ENCODE measurements at regions not wholly inside any gene's neighbourhood (a gene's known extent, or its start where the extent isn't known, plus 50 kb on each side); places are given as distances from the start of the nearest gene placed in this dataset.

DNA sequence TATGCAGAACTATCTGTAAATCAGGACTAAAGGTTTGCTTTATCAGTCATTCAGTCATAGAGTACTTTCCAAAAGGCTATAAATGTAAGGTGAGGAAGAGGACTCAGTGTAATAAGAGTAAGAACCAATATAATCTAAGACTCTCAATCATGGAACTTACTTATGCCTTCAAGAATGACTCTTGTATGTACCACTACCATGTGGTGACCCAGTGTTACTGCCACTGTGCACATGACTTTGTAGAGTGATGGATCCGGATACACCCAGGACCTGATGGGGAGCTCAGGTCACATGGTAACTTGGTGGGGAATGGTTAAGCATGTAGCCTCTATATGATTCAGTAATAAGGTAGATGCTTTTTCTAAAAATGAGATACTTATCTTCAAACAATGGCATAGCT is 2099.8 kb downstream of the MRPL39 start:
- TF ChIP-seq, protein P1, sequence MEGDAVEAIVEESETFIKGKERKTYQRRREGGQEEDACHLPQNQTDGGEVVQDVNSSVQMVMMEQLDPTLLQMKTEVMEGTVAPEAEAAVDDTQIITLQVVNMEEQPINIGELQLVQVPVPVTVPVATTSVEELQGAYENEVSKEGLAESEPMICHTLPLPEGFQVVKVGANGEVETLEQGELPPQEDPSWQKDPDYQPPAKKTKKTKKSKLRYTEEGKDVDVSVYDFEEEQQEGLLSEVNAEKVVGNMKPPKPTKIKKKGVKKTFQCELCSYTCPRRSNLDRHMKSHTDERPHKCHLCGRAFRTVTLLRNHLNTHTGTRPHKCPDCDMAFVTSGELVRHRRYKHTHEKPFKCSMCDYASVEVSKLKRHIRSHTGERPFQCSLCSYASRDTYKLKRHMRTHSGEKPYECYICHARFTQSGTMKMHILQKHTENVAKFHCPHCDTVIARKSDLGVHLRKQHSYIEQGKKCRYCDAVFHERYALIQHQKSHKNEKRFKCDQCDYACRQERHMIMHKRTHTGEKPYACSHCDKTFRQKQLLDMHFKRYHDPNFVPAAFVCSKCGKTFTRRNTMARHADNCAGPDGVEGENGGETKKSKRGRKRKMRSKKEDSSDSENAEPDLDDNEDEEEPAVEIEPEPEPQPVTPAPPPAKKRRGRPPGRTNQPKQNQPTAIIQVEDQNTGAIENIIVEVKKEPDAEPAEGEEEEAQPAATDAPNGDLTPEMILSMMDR (IDR thresholded peaks at IDR 0.05; ENCODE audit: control insufficient read depth, insufficient read depth, low read depth, low read length, missing control alignments) = no peak

DNA sequence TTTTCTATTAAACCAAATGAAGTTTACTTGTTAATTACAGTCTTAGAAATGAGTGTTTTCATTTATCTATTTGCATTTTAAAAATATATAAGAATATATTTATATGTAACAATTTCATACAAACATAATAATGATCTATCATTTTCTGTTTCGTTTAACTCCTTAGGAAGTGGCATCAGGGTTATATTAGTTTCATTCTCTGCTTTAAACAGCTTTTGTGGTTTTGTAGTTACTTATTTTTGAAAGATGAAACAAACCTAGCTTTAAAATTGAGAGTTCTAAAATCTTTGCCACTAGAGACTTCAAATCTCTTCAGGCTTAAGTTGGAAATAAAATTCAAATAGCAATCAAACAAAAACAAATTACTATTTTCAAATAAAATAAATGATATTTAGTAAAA is 2110.6 kb downstream of the MRPL39 start:
- DNase-seq (ENCODE audit: low read depth) = no peak
- TF ChIP-seq, protein P1 (IDR thresholded peaks at IDR 0.05; ENCODE audit: control insufficient read depth, insufficient read depth, low read depth, low read length, missing control alignments) = no peak
- H3K4me3 ChIP-seq (ENCODE audit: control insufficient read depth, low read depth, low read length) = no peak overlapping the region

More for the DNA sequence above, 2099.8 kb downstream of the MRPL39 start:
- DNase-seq (ENCODE audit: low read depth) = no peak
- no peak overlapping the region for H3K4me3 ChIP-seq (ENCODE audit: control insufficient read depth, low read depth, low read length)

DNA sequence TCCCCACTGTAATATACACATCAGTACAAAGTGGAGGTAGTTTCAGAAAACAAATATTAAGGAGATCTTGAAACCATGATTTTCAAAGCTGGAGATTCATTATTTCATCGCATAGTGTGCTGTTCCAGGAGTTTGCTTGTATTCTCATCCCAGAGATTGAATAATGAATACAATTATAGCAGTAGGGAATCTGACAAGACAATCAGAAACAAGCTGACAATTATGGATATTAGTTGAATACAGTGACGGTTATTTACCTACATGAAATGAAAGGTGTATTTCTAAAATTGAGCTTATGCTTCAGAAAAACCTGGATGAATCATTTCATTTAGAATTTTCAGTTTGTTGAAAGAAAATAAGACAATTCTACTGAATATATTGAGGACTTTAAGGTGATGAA is 2119.0 kb downstream of the MRPL39 start:
- DNase-seq (ENCODE audit: low read depth) = no peak
- TF ChIP-seq, protein P1 (IDR thresholded peaks at IDR 0.05; ENCODE audit: control insufficient read depth, insufficient read depth, low read depth, low read length, missing control alignments) = no peak
- H3K4me3 ChIP-seq (ENCODE audit: control insufficient read depth, low read depth, low read length) = no peak overlapping the region

DNA sequence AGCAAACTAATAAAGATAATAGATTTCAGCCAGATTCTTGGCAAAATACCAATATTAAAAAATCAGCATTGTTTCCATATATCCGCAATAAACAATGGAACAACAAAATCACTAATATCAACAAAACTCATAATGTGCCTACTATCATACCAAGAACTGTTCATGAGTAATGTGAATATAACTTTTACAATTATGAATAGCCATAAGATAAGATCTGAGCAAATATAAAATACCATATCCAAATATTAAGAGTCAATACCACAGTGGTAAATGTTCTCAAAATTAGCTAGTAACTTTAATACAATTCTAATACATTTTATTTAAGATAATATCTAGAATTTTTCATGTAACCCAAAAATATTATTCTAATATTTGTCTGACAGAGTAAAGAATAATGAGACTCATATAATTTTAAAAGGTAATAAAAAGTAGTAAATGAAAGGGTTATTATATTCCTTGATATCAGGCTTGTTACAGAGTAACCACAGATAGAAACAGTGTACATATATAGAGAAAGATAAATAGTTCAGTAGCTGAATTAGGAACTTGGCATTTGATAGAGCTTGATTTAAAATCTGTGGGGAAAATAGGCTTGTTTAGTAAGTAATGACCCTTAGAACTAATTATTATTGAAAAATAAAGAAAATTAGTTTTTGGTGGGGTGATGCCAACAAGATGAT is 2126.6 kb downstream of the MRPL39 start:
- TF ChIP-seq, protein P1 (IDR thresholded peaks at IDR 0.05; ENCODE audit: control insufficient read depth, insufficient read depth, low read depth, low read length, missing control alignments) = no peak
- no peak for DNase-seq (ENCODE audit: low read depth)
- H3K4me3 ChIP-seq (ENCODE audit: control insufficient read depth, low read depth, low read length) = no peak overlapping the region

DNA sequence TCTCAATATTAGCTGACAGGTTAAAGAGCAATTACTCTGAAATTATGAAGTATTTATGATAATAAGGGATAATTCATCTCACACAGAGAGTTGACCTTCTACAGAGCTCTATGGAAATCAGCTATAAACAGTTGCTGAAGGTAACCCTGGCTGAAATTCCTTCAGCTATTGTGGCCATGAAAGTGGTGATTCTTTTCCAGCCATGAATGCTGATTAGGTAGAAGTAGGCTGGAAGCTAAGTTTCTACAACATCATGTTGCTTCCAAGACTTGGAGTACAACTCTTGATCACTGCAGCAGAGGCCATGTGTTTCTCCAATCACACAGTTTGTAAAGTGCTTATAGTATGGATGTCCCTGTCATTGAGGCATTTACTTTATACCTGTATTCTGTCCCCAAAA is 2128.9 kb downstream of the MRPL39 start:
- TF ChIP-seq, protein P1 (IDR thresholded peaks at IDR 0.05; ENCODE audit: control insufficient read depth, insufficient read depth, low read depth, low read length, missing control alignments) = no peak
- DNase-seq (ENCODE audit: low read depth) = no peak

DNA sequence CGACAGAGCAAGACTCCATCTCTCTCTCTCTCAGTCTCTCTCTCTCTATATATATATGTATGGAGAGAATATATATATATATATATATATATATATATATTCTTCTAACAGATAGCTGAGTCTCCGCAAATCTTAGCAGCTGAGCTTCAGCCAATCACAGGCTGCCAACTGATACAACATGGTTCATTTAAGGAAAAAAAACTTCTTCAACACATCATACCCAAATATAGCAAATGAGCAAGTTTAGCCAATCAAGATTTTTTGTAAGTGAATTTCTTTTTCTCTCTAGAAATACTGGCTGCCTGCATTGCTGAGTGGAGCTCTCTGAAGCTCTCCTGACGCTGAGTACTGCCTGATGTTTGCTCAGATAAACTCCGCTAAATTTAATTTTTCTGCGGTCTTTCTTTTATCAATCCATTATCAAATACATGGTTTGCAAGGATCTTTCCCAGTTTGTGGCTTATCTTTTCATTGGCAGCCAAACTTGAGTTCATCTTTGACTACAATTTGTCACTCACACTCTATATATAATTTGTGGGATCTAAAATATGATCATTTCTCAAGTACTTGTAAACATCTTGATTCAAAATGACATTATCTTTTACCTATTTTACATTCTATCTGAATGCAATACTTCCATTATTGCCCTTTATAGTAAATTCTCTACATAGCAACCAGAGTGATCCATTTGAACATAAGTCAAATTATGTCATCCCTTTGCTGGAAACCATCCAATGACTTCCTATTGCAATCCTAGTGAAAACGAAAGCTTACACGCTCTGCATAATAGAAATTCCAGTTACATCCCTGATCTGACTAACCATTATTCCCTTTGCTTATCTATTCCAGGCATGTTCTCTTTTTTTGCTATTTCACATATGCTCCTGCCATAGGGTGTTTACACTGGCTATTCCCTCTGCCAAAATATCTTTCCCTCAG is 2131.7 kb downstream of the MRPL39 start:
- TF ChIP-seq, protein P1 (IDR thresholded peaks at IDR 0.05; ENCODE audit: control insufficient read depth, insufficient read depth, low read depth, low read length, missing control alignments) = no peak
- DNase-seq (ENCODE audit: low read depth) = no peak
- H3K4me3 ChIP-seq (ENCODE audit: control insufficient read depth, low read depth, low read length) = no peak overlapping the region

More for the DNA sequence above, 2128.9 kb downstream of the MRPL39 start:
- H3K4me3 ChIP-seq (ENCODE audit: control insufficient read depth, low read depth, low read length) = no peak overlapping the region

Data from AG09309 (cell line).